SH-SY5Y (cell line): ENCODE measurements at regions not wholly inside any gene's neighbourhood (a gene's known extent, or its start where the extent isn't known, plus 50 kb on each side); places are given as distances from the start of the nearest gene placed in this dataset.

Experiments
- GATA2 ChIP-seq: IDR thresholded peaks from 2 replicates; pipeline ENCODE4 v1.6.1; 2011; ENCODE audit warnings: mild to moderate bottlenecking, low read depth, low read length
- GATA3 ChIP-seq: IDR thresholded peaks from 2 replicates; pipeline ENCODE4 v1.6.1; 2011; ENCODE audit warnings: low read depth, mild to moderate bottlenecking, low read length, moderate library complexity

DNA sequence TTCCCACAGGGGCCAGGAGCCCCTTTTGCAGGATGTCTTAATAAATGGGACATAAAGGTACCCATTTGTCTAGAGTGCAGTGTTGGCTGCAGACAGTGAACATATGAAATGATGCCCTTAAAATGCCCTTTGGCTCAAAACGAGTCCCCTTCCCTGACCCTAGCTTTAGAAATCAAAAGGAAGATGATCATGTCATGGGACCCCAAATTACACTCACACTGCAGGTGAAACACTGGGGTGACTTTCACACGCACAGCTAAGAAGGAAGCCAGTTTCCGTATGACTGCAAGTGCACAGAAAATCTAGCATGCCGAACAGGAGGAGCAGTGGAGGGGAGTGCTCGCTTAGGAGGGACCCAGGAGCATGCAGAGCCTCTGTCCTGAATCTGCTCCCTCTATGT is 154.5 kb upstream of the KLF14 start:
- no peak for TF ChIP-seq GATA3
- no peak for TF ChIP-seq GATA2
